KOPT-K1 (cell line): ENCODE measurements at regions not wholly inside any gene's neighbourhood (a gene's known extent, or its start where the extent isn't known, plus 50 kb on each side); places are given as distances from the start of the nearest gene placed in this dataset.
"Not testable (repeated sequence)": the region's sequence is repeated elsewhere in the genome, so short reads cannot be mapped to it uniquely, and the experiment has no call there.

ENCODE experiments used
- H3K27ac ChIP-seq: fragments of 200-600 bp; sonication (generic); 2 replicates; pipeline ENCODE4 v1.5.1; 2016; ENCODE audit warnings: antibody characterized with exemption, mild to moderate bottlenecking, low read depth, low read length; ENCODE audit not compliant: poor library complexity, severe bottlenecking
- H3K36me3 ChIP-seq: fragments of 200-600 bp; sonication (generic); 2 replicates; pipeline ENCODE4 v1.5.1; 2017; ENCODE audit warnings: antibody characterized with exemption, mild to moderate bottlenecking, low read length, moderate library complexity; ENCODE audit not compliant: insufficient read depth
- H3K9me3 ChIP-seq: fragments of 200-600 bp; sonication (generic); 2 replicates; pipeline ENCODE4 v1.5.1; 2017; ENCODE audit warnings: antibody characterized with exemption, low read length, mild to moderate bottlenecking; ENCODE audit not compliant: insufficient read depth, poor library complexity, severe bottlenecking

- not testable (repeated sequence) for H3K36me3 ChIP-seq, H3K27ac ChIP-seq, H3K9me3 ChIP-seq
These were observed 699.7 kb downstream of the CDH18 start for GRCh38 chr5:19288311-19288710.

GRCh38 chr5:19297934-19298333, 690.1 kb downstream of the CDH18 start:
- Histone ChIP-seq H3K27ac (no peak overlapping the region), H3K9me3 (no peaks in the 10 kb centered on the region), H3K36me3 (no peaks in the 10 kb centered on the region)

GRCh38 chr5:19301271-19301670, 686.7 kb downstream of the CDH18 start:
- Histone ChIP-seq H3K36me3 (no peaks in the 10 kb centered on the region), H3K27ac (no peak overlapping the region), H3K9me3 (no peaks in the 10 kb centered on the region)

- no peaks in the 10 kb centered on the region for H3K9me3 ChIP-seq
- H3K36me3 ChIP-seq = no peaks in the 10 kb centered on the region
- no peak overlapping the region for H3K27ac ChIP-seq
These were observed 673.2 kb downstream of the CDH18 start for GRCh38 chr5:19314840-19315239.

GRCh38 chr5:19319252-19319651, 668.7 kb downstream of the CDH18 start:
- Histone ChIP-seq H3K9me3 (no peaks in the 10 kb centered on the region), H3K27ac (no peak overlapping the region), H3K36me3 (no peaks in the 10 kb centered on the region)

GRCh38 chr5:19322716-19323485, 665.1 kb downstream of the CDH18 start:
- Histone ChIP-seq H3K36me3 (no peaks in the 10 kb centered on the region), H3K9me3 (no peaks in the 10 kb centered on the region), H3K27ac (no peak overlapping the region)

GRCh38 chr5:19334278-19334677, 653.7 kb downstream of the CDH18 start:
- H3K9me3 ChIP-seq = no peaks in the 10 kb centered on the region
- H3K27ac ChIP-seq = no peak overlapping the region

GRCh38 chr5:19342942-19343341, 645.1 kb downstream of the CDH18 start:
- H3K9me3 ChIP-seq = no peaks in the 10 kb centered on the region
- no peak overlapping the region for H3K27ac ChIP-seq
- H3K36me3 ChIP-seq = no peaks in the 10 kb centered on the region

More at GRCh38 chr5:19334278-19334677, 653.7 kb downstream of the CDH18 start:
- no peaks in the 10 kb centered on the region for H3K36me3 ChIP-seq

GRCh38 chr5:19352120-19352519, 635.9 kb downstream of the CDH18 start:
- H3K36me3 ChIP-seq = no peaks in the 10 kb centered on the region
- H3K9me3 ChIP-seq = no peaks in the 10 kb centered on the region
- H3K27ac ChIP-seq = no peak overlapping the region

GRCh38 chr5:19369048-19369447, 619.0 kb downstream of the CDH18 start:
- Histone ChIP-seq H3K9me3 (no peaks in the 10 kb centered on the region), H3K27ac (no peak overlapping the region)

GRCh38 chr5:19369561-19369960, 618.4 kb downstream of the CDH18 start:
- no peak overlapping the region for H3K27ac ChIP-seq
- no peaks in the 10 kb centered on the region for H3K36me3 ChIP-seq
- no peaks in the 10 kb centered on the region for H3K9me3 ChIP-seq

More at GRCh38 chr5:19369048-19369447, 619.0 kb downstream of the CDH18 start:
- no peaks in the 10 kb centered on the region for H3K36me3 ChIP-seq

GRCh38 chr5:19370655-19371386, 617.2 kb downstream of the CDH18 start:
- no peak overlapping the region for H3K27ac ChIP-seq
- H3K36me3 ChIP-seq = no peaks in the 10 kb centered on the region
- no peaks in the 10 kb centered on the region for H3K9me3 ChIP-seq

- H3K27ac ChIP-seq = no peak overlapping the region
- H3K36me3 ChIP-seq = no peaks in the 10 kb centered on the region
These were observed 599.6 kb downstream of the CDH18 start for GRCh38 chr5:19388391-19388790.

GRCh38 chr5:19401032-19401431, 587.0 kb downstream of the CDH18 start:
- Histone ChIP-seq H3K27ac (no peak overlapping the region), H3K36me3 (no peaks in the 10 kb centered on the region), H3K9me3 (no peaks in the 10 kb centered on the region)

More at GRCh38 chr5:19388391-19388790, 599.6 kb downstream of the CDH18 start:
- H3K9me3 ChIP-seq = no peaks in the 10 kb centered on the region

- Histone ChIP-seq H3K9me3 (peaks cover 5% of the 10 kb centered on the region), H3K36me3 (no peaks in the 10 kb centered on the region)
These were observed 581.2 kb downstream of the CDH18 start for GRCh38 chr5:19406576-19407365.

More at GRCh38 chr5:19406576-19407365, 581.2 kb downstream of the CDH18 start:
- no peak overlapping the region for H3K27ac ChIP-seq
